G401.6 (cell line): ENCODE measurements at regions not wholly inside any gene's neighbourhood (a gene's known extent, or its start where the extent isn't known, plus 50 kb on each side); places are given as distances from the start of the nearest gene placed in this dataset.

Source experiments
- FAIRE-seq: peaks from 2 replicates; lab custom pipeline; 2012; peaks lifted over from hg19 to GRCh38; lab: Jason Lieb, UNC

GRCh38 chr7:119439192-119439591 lies 833.8 kb upstream of the KCND2 start:
- no peak for FAIRE-seq

DNA sequence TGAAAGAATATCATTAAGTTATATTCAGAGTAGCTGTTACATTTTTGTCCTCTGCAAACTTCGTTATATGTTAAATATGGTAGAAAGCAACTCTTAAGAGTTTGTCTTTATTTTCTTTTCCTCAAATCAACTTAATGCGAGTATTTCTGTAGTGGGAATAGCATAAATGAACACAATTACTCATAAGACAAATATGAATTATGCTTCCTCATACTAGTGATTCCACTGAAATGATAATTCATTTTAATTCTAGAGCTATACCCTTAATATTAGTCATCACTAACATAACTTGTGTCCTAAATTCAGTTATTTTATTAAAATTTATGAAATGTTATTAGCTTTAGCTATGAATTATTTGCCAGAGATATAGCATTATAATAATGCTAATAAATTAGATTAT lies 820.6 kb upstream of the KCND2 start:
- no peak for FAIRE-seq

GRCh38 chr7:119465798-119466305 lies 807.1 kb upstream of the KCND2 start:
- FAIRE-seq = no peak

DNA sequence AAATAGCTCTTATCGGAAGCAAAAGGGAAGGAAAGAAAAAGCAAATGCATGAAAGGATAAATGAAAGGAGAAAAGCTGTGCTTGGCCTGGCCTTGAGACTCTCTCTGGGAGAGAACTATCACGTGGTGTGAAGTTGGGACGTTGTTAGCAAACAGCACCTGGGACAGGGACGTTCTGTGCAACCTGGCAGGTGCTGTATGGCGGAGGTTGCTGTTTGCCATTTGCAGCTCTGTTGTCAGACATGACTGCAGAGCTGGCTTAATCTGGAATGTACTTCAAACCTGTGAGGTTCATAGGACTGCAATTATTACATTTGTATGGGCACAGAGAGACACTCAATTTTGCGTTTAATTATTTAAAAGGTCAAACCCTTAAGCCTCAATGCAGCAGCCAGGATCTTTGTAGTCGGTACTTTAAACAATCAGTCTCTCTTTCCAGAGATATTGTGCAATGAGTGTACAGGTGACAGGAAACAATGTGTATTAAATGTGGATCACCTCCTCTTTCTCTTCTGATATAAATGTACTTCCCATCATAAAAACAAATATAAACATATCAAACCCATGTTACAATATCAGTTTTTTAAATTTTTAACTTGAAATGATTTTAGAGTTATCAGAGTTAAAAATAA lies 800.5 kb upstream of the KCND2 start:
- FAIRE-seq = no peak

DNA sequence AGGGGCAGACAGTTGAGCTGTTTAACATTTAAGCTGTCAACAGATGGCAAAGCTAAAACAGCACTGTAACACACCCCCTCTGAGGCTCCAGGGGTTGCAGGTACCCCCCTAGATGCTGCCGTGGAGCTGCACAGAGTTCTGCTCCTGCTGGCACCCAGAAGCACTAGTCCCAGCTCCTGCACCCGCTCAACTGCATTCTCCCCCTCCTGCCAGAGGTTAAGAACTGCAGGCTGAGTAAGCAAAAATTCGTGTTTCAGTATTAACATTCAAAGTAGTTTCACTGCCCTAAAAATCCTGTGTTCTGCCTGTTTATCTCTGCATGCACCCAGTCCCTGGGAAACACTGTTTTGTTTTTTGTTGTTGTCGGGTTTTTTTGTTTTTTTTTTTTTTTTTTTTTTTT lies 790.8 kb upstream of the KCND2 start:
- FAIRE-seq = no peak

- no peak for FAIRE-seq
Observed at GRCh38 chr7:119482671-119483070, 790.3 kb upstream of the KCND2 start.

DNA sequence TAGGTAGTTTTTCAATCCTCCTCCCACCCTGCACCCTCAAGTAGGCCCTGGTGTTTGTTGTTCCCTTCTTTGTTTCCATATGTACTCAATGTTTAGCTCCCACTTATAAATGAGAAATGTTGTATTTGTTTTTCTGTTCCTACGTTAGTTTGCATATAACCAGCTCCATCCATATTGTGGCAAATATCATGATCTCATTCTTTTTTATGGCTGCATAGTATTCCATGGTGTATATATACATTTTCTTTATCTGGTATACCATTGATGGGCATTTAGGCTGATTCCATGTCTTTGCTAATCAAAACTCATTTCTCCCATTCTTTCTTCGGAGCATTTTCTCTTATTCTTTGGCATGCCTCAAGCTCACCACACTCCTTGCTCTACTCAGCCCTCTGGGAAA lies 789.6 kb upstream of the KCND2 start:
- no peak for FAIRE-seq

- FAIRE-seq = no peak
Observed at GRCh38 chr7:119514326-119514725, 758.6 kb upstream of the KCND2 start.

- FAIRE-seq = no peak
Observed at GRCh38 chr7:119515214-119515613, 757.8 kb upstream of the KCND2 start.

- FAIRE-seq = no peak
Observed at GRCh38 chr7:119515962-119516361, 757.0 kb upstream of the KCND2 start.

DNA sequence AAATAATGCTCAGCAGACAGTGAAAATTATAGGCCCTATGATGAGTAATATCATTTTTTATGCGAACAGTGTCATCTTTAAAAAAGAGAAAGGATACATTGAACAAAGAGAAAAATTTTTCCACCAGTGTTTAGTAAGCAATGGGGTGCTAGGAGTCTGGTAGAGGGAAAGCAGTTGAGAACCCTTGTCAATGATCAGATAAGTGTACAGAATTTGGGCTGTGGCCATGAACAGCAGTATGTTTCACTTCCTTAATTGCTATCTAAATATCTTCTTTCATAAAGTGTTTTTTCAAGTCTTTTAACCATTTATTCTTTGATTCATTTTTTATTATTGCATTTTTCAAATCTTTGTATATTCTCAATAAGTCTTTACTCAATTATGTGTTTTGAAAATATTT lies 750.7 kb upstream of the KCND2 start:
- no peak for FAIRE-seq

DNA sequence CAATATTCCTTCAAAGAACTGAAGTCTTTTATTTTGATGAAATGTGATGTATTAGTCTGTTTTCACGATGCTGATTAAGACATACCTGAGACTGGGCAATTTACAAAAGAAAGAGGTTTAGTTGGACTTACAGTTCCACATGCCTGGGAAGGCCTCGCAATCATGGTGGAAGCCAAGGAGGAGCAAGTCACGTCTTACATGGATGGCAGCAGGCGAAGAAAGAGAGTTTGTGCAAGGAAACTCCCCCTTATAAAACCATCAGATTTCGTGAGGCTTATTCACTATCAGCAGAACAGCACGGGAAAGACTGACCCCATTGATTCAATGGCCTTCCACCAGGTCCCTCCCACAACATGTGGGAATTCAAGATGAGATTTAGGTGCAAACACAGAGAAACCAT lies 750.3 kb upstream of the KCND2 start:
- no peak for FAIRE-seq

GRCh38 chr7:119545118-119545517 lies 727.9 kb upstream of the KCND2 start:
- no peak for FAIRE-seq

DNA sequence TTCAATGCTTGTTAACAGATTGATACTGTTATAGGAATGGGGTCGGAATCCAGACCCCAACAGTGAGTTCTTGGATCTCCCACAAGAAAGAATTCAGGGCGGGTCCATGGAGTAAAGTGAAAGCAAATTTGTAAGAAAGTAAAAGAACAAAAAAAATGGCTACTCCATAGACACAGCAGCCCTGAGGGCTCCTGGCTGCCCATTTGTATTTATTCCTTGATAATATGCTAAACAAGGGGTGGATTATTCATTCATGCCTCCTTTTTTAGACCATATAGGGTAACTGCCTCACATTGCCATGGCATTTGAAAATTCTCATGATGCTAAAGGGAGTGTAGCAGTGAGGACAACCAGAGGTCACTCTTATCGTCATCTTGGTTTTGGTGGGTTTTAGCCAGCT lies 717.2 kb upstream of the KCND2 start:
- no peak for FAIRE-seq

- no peak for FAIRE-seq
Observed at GRCh38 chr7:119556436-119556835, 716.5 kb upstream of the KCND2 start.

- no peak for FAIRE-seq
Observed at GRCh38 chr7:119561751-119562150, 711.2 kb upstream of the KCND2 start.

- no peak for FAIRE-seq
Observed at GRCh38 chr7:119562839-119563238, 710.1 kb upstream of the KCND2 start.

- FAIRE-seq = no peak
Observed at GRCh38 chr7:119571666-119572065, 701.3 kb upstream of the KCND2 start.

DNA sequence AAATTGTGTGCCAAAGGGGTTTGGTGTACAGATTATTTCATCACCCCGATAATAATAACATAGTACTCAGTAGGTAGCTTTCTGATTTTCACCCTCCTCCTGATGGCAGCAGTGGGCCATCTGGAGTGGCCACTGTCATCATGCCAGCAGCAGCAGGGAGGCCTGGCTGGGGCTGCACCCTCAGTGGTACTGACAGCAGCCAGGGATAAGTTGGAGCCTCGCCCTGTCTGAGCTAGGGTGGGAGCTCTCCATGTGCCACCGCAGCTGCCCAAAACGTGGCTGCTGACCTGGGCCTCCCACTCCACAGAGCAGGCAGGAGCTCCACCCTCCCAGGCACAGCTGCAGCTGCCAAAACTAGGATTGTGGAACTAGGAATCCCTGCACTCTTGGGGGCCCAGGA lies 700.8 kb upstream of the KCND2 start:
- no peak for FAIRE-seq

DNA sequence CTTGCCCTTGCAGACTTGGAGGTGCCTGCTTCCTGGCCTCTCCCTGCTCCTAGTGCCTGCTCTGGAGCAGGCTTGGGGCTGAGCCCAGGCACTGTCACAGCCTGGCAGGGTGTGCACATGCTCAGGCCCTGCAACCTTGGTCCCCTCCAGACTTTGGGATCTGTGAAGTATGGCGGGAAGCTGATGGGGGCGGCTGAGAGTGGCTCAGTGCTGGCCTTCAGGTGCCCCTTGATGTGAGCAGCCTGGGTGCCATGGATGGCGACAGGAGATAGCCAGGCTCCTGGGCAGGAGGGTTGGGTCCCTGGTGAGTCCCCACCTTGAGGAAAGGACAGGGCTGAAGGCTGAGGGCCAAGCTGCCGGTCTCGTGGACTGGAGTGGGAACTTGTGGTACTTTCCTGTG lies 700.4 kb upstream of the KCND2 start:
- no peak for FAIRE-seq

- no peak for FAIRE-seq
Observed at GRCh38 chr7:119578116-119578515, 694.9 kb upstream of the KCND2 start.

GRCh38 chr7:119594956-119595355 lies 678.0 kb upstream of the KCND2 start:
- no peak for FAIRE-seq

DNA sequence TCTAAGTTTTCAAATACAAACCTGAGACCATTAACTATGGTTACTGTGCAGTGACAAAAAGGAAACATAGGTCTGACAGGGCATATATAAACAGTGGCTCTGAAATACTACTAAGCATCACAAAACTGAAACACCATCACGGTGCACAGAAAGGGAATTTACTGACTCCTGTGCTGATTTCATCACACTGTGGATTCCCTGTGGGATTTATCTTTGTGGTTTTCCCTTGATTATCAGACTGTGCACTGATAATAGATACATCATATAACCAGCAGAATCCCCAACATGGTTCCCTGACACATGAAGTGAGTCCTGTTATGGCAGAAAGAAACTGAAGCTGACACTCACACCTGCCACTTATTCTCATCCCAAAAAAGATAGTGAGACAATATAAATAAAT lies 676.3 kb upstream of the KCND2 start:
- FAIRE-seq = no peak

- no peak for FAIRE-seq
Observed at GRCh38 chr7:119606297-119606696, 666.7 kb upstream of the KCND2 start.

DNA sequence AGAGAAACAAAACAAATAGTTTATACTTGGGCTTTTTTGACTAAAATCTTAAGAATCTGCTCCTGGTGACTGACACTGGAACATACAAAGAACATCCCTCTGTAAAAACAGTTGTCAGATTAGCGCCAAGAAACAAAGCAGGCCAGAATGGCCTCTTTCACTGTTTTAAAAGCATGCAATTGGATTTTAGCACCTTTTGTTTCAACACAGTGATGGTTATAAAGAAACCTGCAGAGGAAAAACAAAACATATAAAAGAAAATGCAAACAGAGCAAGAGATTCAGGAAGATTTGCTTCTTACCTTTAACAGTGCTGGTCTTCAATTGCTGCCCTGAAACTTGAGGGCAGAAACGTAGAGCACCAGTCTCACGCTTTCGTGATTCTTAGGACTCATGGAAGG lies 652.2 kb upstream of the KCND2 start:
- no peak for FAIRE-seq
